Thymus (tissue), 11 donors: ENCODE measurements at regions not wholly inside any gene's neighbourhood (a gene's known extent, or its start where the extent isn't known, plus 50 kb on each side); places are given as distances from the start of the nearest gene placed in this dataset.

Source experiments
- DNase-seq, 9 donors: peaks; one replicate each; pipeline ENCODE4 v3.0.0-alpha.2; 2013; ENCODE audit warnings: low spot score in 9 of 9, low read depth in 6 of 9, missing footprints in 1 of 9
- H3K27ac ChIP-seq, 2 donors: one replicate each; pipeline ENCODE4 v1.5.1; 2013; ENCODE audit warnings: control low read depth in 1 of 2, low read depth in 1 of 2, low read length in 1 of 2, mild to moderate bottlenecking in 1 of 2, moderate library complexity in 1 of 2
- H3K27me3 ChIP-seq, 2 donors: one replicate each; pipeline ENCODE4 v1.5.1; 2013; ENCODE audit warnings: low read length in 1 of 2; ENCODE audit not compliant: control insufficient read depth in 2 of 2, insufficient read depth in 1 of 2
- H3K36me3 ChIP-seq, 2 donors: one replicate each; pipeline ENCODE4 v1.5.1; 2013; ENCODE audit warnings: low read length in 1 of 2, mild to moderate bottlenecking in 1 of 2, moderate library complexity in 1 of 2; ENCODE audit not compliant: control insufficient read depth in 2 of 2, insufficient read depth in 2 of 2
- H3K4me1 ChIP-seq, 2 donors: one replicate each; pipeline ENCODE4 v1.5.1; 2013; ENCODE audit warnings: low read length in 2 of 2; ENCODE audit not compliant: control insufficient read depth in 2 of 2, insufficient read depth in 2 of 2
- H3K4me3 ChIP-seq, 2 donors: one replicate each; pipeline ENCODE4 v1.5.1; 2013; ENCODE audit warnings: low read length in 2 of 2, control low read depth in 1 of 2, mild to moderate bottlenecking in 1 of 2
- H3K9me3 ChIP-seq, 2 donors: one replicate each; pipeline ENCODE4 v1.5.1; 2013; ENCODE audit warnings: low read length in 1 of 2, mild to moderate bottlenecking in 1 of 2; ENCODE audit not compliant: control insufficient read depth in 2 of 2, insufficient read depth in 1 of 2
- WGBS: extraction: QIAGEN DNeasy Blood & Tissue Kit; methylation state at CpG from one replicate; pipeline ENCODE4 v1.1.7; 2013; 5-methylcytosine and 5-hydroxymethylcytosine counted together
- donor health status: healthy.

- Histone ChIP-seq H3K27ac (no peak overlapping the region), H3K27me3 (peaks cover 0 to 5% of the 10 kb centered on the region in 2 donors), H3K4me1 (no peaks in the 10 kb centered on the region), H3K9me3 (no peaks in the 10 kb centered on the region), H3K36me3 (no peaks in the 10 kb centered on the region), H3K4me3 (no peak overlapping the region)
- no peak for DNase-seq
- WGBS = 96% methylated on average over 9 of the region's 9 CpGs
Measured at GRCh38 chr1:8251635-8252034, 66.3 kb upstream of the SLC45A1 start.

DNA sequence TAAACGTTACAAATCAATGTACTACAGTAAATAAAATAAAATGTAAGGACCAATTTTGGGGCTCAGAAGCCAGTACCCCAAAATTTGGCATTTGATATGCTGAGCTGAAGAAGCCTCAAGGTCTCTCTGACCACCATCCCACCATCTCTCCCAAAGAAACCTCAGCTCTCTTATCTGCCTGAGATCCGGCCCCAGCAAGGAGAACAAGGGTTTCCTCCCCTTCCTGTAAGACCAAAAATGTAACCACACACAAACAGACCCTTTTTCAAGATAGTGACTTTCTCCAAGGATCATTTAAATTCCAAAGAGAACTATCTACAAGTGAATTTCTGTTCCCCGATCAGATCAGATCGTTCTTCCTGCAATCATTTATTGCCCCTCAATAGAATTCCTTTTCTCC, 68.1 kb upstream of the SLC45A1 start:
- WGBS = 9% methylated on average over 4 of the region's 4 CpGs
- peaks cover 0 to 5% of the 10 kb centered on the region in 2 donors for H3K27me3 ChIP-seq
- no peaks in the 10 kb centered on the region for H3K36me3 ChIP-seq
- no peak for DNase-seq
- H3K4me3 ChIP-seq = no peak overlapping the region
- H3K27ac ChIP-seq = no peak overlapping the region
- H3K9me3 ChIP-seq = no peaks in the 10 kb centered on the region
- no peaks in the 10 kb centered on the region for H3K4me1 ChIP-seq

DNA sequence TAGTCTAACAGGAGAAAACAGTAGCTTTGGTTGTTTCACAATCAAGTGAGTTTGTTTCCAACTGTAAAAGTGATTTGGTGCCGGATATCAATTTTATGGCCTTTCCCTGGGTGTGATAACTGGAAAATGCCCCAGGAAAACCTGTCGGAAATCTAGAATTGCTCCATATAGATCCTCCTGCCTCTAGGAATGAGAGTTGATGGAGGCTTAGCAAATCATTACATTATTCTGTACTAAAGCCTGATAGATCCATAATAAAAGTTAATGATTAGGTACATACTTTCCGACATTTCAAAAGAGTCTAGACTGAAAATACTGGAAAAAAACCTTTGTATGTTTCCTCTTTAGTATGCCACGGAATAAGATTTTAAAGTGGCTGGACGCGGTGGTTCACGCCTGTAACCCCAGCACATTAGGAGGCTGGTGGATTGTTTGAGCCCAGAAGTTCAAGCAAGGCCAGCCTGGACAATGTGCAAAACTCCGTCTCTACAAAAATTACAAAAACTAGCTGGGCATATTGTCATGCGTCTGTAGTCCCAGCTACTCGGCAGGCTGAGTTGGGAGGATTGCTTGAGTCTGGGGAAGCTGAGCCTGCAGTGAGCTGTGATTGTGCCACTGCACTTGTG, 70.0 kb upstream of the SLC45A1 start:
- Histone ChIP-seq H3K4me1 (no peaks in the 10 kb centered on the region), H3K4me3 (no peak overlapping the region), H3K36me3 (no peaks in the 10 kb centered on the region), H3K27ac (no peak overlapping the region), H3K27me3 (peaks cover 0 to 5% of the 10 kb centered on the region in 2 donors), H3K9me3 (no peaks in the 10 kb centered on the region)
- 97% methylated on average over 10 of the region's 10 CpGs for WGBS
- DNase-seq = no peak

GRCh38 chr1:8244304-8244703, 73.6 kb upstream of the SLC45A1 start:
- no peak overlapping the region for H3K4me3 ChIP-seq
- H3K27me3 ChIP-seq = no peaks in the 10 kb centered on the region
- no peaks in the 10 kb centered on the region for H3K9me3 ChIP-seq
- 82% methylated on average over 4 of the region's 4 CpGs for WGBS
- no peaks in the 10 kb centered on the region for H3K36me3 ChIP-seq
- no peak for DNase-seq
- H3K4me1 ChIP-seq = no peaks in the 10 kb centered on the region
- H3K27ac ChIP-seq = no peak overlapping the region

GRCh38 chr1:8242498-8242897, 75.4 kb upstream of the SLC45A1 start:
- no peaks in the 10 kb centered on the region for H3K36me3 ChIP-seq
- DNase-seq = no peak

GRCh38 chr1:8241417-8242014, 76.4 kb upstream of the SLC45A1 start:
- Histone ChIP-seq H3K4me3 (no peak overlapping the region), H3K9me3 (no peaks in the 10 kb centered on the region), H3K27me3 (no peaks in the 10 kb centered on the region), H3K36me3 (no peaks in the 10 kb centered on the region), H3K27ac (no peak overlapping the region), H3K4me1 (no peaks in the 10 kb centered on the region)
- no peak for DNase-seq
- 48% methylated on average over 14 of the region's 14 CpGs for WGBS

More at GRCh38 chr1:8242498-8242897, 75.4 kb upstream of the SLC45A1 start:
- H3K9me3 ChIP-seq = no peaks in the 10 kb centered on the region
- no peak overlapping the region for H3K27ac ChIP-seq
- no peaks in the 10 kb centered on the region for H3K4me1 ChIP-seq
- no peak overlapping the region for H3K4me3 ChIP-seq
- no peaks in the 10 kb centered on the region for H3K27me3 ChIP-seq
- WGBS = 76% methylated on average over 7 of the region's 7 CpGs

DNA sequence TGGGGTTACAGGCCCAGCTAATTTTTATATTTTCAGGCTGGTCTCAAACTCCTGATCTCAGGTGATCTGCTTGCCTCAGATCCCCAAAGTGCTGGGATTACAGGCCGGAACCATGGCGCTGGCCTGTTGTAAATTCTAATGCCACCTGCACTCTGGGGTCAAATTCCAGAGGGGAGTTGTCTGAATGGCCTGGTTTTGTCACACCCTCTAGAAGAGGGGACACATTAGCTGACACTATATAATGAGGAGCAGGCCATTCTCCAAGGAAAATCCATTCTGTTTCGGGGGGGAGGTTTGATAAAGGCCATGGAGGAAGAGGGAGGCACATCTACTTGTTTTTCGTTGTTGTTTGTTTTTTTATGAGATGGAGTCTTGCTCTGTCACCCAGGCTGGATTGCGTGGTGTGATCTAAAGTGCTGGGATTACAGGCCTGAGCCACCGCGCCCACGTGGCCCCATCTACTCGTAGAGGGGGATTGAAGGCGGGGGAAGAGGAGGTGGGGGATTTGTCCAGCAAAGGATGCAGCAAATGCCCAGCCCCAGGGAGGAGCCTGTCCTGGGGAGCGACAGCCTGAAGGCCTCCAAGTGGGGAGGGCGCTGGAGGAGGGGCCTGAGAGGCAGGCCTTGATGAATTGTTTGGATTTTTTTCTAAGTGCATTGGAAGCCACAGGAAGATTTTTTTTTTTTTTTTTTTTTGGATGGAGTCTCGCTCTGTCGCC, 78.4 kb upstream of the SLC45A1 start:
- 96% methylated on average over 14 of the region's 14 CpGs for WGBS
- no peaks in the 10 kb centered on the region for H3K27me3 ChIP-seq
- H3K4me1 ChIP-seq = no peaks in the 10 kb centered on the region
- no peak for DNase-seq
- H3K9me3 ChIP-seq = no peaks in the 10 kb centered on the region
- no peak overlapping the region for H3K27ac ChIP-seq
- no peak overlapping the region for H3K4me3 ChIP-seq
- H3K36me3 ChIP-seq = no peaks in the 10 kb centered on the region

DNA sequence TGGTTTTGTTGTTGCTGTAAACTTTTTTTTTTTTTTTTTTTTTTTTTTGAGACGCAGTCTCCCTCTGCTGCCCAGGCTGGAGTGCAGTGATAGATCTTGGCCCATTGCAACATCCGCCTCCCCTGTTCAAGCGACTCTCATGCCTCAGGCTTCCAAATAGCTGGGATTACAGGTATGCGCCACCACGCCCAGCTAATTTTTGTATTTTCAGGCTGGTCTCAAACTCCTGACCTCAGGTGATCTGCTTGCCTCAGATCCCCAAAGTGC, 78.9 kb upstream of the SLC45A1 start:
- no peaks in the 10 kb centered on the region for H3K27me3 ChIP-seq
- no peaks in the 10 kb centered on the region for H3K9me3 ChIP-seq
- no peak for DNase-seq
- H3K4me1 ChIP-seq = no peaks in the 10 kb centered on the region
- no peaks in the 10 kb centered on the region for H3K36me3 ChIP-seq
- no peak overlapping the region for H3K27ac ChIP-seq
- 95% methylated on average over 5 of the region's 5 CpGs for WGBS
- no peak overlapping the region for H3K4me3 ChIP-seq

DNA sequence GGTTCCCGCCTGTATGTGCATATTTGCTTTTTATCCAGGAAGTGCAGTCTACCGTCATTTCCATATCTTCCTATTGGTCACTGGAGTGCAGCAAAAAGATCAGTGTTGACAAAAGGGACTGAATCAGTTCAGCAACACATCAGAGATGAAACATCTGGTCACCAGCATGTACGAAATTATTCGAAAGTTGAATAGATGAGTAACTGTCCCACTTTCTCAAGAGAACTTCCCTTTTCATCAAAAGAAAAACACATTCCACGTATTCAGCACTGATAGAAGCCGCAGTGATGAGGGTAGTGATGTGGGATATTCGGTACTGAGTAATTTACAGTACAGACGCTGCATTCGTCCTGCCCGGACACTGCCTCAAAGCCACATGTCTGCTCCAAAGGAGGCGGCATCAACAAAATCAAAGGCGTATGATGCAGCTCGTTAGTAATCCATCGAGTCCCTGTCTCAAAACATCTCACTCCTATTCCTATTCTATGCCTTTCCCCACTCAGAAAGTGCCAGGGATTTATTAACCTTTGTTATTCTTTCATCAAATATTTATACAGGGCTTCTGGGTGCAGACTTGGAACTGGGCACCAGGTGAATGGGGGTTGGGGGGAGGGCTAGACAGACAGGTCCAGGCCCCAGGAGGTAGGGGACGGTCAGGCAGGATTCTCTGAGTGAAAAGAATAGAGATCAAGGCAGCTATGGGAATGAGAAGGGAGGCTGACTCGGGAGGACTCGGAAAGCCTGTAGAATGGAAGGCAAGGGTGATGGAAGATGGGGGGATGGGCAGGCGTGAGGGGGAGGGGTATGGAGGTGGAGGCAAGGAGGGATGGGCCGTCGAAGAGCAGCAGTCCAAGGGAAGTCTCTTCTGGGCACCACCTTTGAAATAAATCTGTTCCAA, 79.5 kb upstream of the SLC45A1 start:
- no peak for DNase-seq
- Histone ChIP-seq H3K4me3 (no peak overlapping the region), H3K9me3 (no peaks in the 10 kb centered on the region), H3K4me1 (no peaks in the 10 kb centered on the region), H3K36me3 (no peaks in the 10 kb centered on the region), H3K27ac (no peak overlapping the region), H3K27me3 (no peaks in the 10 kb centered on the region)
- 84% methylated on average over 20 of the region's 20 CpGs for WGBS
